HG03469 (cell line): ENCODE measurements at regions not wholly inside any gene's neighbourhood (a gene's known extent, or its start where the extent isn't known, plus 50 kb on each side); places are given as distances from the start of the nearest gene placed in this dataset.
"Not testable (repeated sequence)": the region's sequence is repeated elsewhere in the genome, so short reads cannot be mapped to it uniquely, and the experiment has no call there.

Experiments
- ATAC-seq: cut with Tn5 transposase; IDR thresholded peaks from one replicate; pipeline ENCODE4 v1.9.1; 2021; ENCODE audit warnings: mild to moderate bottlenecking, moderate library complexity, moderate number of reproducible peaks; ENCODE audit not compliant: unreplicated experiment

GRCh38 chr9:85339338-85339737 is 402.4 kb downstream of the AGTPBP1 start:
- ATAC-seq, result no peak

- no peak for ATAC-seq
Measured at GRCh38 chr9:85334228-85334627, 407.5 kb downstream of the AGTPBP1 start.

- no peak for ATAC-seq
Measured at GRCh38 chr9:85332487-85332886, 409.3 kb downstream of the AGTPBP1 start.

- ATAC-seq, result no peak
Measured at GRCh38 chr9:85331626-85332025, 410.1 kb downstream of the AGTPBP1 start.

- ATAC-seq, result no peak
Measured at GRCh38 chr9:85322592-85322991, 419.2 kb downstream of the AGTPBP1 start.

GRCh38 chr9:85321561-85321960 is 420.2 kb downstream of the AGTPBP1 start:
- ATAC-seq, result no peak

GRCh38 chr9:85319936-85320656 is 421.7 kb downstream of the AGTPBP1 start:
- ATAC-seq, result no peak

GRCh38 chr9:85315535-85315934 is 426.2 kb downstream of the AGTPBP1 start:
- ATAC-seq, result not testable (repeated sequence)

GRCh38 chr9:85310573-85310972 is 431.2 kb downstream of the AGTPBP1 start:
- no peak for ATAC-seq

- no peak for ATAC-seq
Measured at GRCh38 chr9:85303757-85304134, 438.0 kb downstream of the AGTPBP1 start.

GRCh38 chr9:85302938-85303756 is 438.6 kb downstream of the AGTPBP1 start:
- ATAC-seq, result no peak

- ATAC-seq, result no peak
Measured at GRCh38 chr9:85298499-85298898, 443.3 kb downstream of the AGTPBP1 start.

GRCh38 chr9:85295244-85295643 is 446.5 kb downstream of the AGTPBP1 start:
- ATAC-seq, result not testable (repeated sequence)

GRCh38 chr9:85292261-85292660 is 449.5 kb downstream of the AGTPBP1 start:
- ATAC-seq, result no peak

GRCh38 chr9:85291266-85291665 is 450.5 kb downstream of the AGTPBP1 start:
- ATAC-seq, result no peak

- no peak for ATAC-seq
Measured at GRCh38 chr9:85290019-85290418, 451.7 kb downstream of the AGTPBP1 start.

- ATAC-seq, result no peak
Measured at GRCh38 chr9:85289142-85289541, 452.6 kb downstream of the AGTPBP1 start.

GRCh38 chr9:85283421-85283820 is 458.3 kb downstream of the AGTPBP1 start:
- ATAC-seq, result no peak

GRCh38 chr9:85278769-85279168 is 463.0 kb downstream of the AGTPBP1 start:
- ATAC-seq, result no peak

GRCh38 chr9:85276741-85277140 is 465.0 kb downstream of the AGTPBP1 start:
- no peak for ATAC-seq

- ATAC-seq, result no peak
Measured at GRCh38 chr9:85269811-85270210, 471.9 kb downstream of the AGTPBP1 start.

GRCh38 chr9:85268131-85268530 is 473.6 kb downstream of the AGTPBP1 start:
- ATAC-seq, result no peak
